Stimulated activated CD4-positive, alpha-beta T cell treated with anti-CD3 and anti-CD28 coated beads, Interleukin-4, amount 100 ng/mL, for 1 hour (primary cell): ENCODE measurements at regions not wholly inside any gene's neighbourhood (a gene's known extent, or its start where the extent isn't known, plus 50 kb on each side); places are given as distances from the start of the nearest gene placed in this dataset.

Experiments used
- DNase-seq: peaks from one replicate; pipeline ENCODE4 v3.0.0-alpha.2; 2020

DNA sequence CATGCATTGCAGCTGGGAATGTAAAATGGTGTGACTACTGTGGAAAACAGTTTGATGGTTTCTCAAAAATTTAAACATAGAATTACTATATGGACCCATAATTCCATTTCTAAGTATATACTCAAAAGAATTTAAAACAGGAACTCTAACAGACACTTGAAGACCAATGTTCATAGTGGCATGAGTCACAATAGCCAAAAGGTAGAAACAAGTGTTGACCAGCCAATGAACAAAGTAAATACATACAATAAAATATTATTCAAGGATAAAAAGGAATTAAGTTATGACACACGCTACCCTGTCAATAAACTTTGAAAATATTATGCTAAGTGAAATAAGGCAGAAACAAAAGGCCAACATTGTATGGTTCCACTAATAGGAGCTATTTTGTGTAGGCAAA lies 357.4 kb upstream of the IL12A start:
- no peak for DNase-seq

GRCh38 chr3:159632128-159632527 lies 356.5 kb upstream of the IL12A start:
- DNase-seq = no peak

DNA sequence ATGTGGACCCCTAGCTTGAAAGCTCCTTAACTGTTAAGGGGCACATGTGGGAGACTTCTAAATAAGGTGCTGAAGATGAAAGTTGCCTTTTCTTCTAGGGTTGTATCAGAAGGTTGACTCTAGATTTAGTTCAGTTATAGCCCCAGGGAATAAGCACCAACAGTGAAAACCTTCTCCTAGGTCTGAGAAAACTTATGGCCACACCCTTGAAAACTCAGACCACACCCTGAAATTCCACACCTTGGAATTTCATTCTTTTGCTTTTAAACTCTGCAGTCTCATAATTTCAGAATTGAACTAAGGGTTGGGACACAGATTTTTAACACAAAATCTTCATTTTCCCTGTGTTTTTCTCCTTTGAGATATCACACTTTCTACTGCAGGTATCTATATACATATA lies 355.8 kb upstream of the IL12A start:
- no peak for DNase-seq

GRCh38 chr3:159634483-159634882 lies 354.2 kb upstream of the IL12A start:
- no peak for DNase-seq

DNA sequence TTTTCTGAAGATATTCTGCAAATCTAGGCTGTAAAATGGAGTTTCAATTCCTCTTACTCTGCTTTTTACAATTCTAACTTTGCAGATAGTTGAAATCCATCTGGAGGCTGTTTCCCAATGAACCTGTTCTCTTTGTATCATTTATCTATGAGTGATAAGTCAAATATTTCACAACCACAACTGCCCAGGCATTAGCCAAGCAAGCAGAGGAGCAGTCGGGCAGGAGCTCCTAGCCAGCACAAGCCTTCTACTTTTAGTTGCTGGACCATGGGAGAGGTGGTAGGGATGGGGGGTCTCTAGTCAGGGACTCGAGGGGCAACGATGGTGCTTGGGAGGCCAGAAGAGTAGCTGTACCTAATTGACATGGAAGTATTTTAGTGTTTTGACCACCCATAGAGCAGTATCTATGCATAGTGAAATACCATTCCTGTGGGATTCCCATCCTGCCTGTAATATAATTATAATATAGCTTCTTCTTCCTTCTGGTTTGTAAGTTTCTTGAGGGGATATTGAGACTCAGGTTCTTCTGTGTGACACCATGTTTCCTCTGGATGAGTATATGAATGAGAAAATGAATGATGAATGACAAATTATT lies 353.5 kb upstream of the IL12A start:
- DNase-seq = no peak

- no peak for DNase-seq
Observed at GRCh38 chr3:159637883-159638542, 350.6 kb upstream of the IL12A start.

- no peak for DNase-seq
Observed at GRCh38 chr3:159640225-159640624, 348.4 kb upstream of the IL12A start.

- DNase-seq = no peak
Observed at GRCh38 chr3:159643406-159643805, 345.2 kb upstream of the IL12A start.

DNA sequence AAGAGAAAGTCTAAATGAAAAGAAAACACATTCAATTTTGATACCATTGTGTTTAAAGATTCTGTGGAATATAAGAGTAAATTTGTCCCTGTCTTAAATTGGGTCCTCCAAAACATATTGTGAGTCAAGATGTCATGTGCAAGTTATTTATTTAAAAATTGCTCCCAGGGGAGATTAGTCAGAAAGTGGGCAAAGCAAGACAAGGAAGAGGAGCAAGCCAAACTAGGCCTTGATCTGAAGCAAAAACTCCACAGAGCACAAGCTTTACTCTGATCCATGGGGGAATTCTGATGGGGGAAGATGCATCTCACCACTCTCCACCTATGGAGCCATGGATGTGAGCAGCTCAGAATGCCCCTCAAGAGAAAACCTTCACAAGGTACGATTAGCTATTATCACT lies 342.8 kb upstream of the IL12A start:
- no peak for DNase-seq

GRCh38 chr3:159649951-159650350 lies 338.7 kb upstream of the IL12A start:
- no peak for DNase-seq

DNA sequence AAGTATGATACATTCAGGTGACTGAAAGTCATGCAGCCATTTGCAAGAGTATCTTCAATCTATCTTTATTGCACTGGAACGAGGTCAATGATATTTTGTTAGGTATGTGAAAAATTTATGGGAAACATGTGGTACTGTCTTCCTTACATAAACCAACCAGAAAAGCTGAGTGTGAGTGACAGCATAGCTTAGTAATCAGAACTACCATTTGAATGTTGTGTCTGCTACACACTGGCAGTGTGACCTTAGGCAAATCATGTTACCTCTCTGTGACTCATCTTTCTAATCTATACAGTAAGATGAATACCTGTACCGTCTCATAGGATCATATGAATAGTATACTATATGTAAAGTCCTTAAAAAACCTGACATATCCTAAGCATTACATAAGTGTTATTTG lies 337.9 kb upstream of the IL12A start:
- no peak for DNase-seq

DNA sequence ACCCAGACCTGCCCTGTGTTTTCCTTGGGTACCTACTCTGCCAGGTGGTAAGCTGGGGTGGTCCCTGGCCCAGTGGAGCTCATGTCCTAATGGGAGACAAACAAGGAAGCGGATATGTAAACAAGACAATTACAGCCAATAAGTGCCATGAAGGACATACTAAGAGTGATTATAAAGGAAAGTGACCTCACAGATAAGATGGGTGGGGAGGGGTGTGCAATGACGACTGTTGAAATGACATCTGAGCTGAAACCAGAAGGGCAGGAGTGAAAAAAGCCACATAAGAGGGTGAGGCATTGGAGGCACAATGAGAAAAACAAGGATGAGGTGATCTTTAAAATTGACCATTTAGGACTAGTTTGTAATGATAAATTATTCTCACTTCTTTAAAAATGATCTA lies 336.2 kb upstream of the IL12A start:
- DNase-seq = no peak

GRCh38 chr3:159654183-159655134 lies 334.2 kb upstream of the IL12A start:
- DNase-seq = no peak

DNA sequence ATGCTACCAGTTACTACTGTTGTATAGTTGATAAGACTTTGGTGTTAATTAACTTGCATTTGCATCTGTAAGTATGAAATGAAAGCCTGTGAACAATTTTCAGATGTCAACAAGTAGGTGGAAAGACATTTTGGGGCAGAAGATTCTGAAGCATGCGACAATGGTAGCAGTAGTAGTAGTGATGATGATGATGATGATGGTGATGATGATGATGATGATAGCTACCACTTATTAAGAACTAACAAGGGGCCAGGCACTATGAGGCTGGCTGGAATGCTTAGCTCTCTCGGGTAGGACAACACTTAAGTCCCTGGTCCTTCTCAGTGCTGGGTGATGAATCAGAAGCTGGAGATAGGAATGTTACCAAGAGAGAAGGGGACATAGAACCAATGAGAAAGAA lies 333.4 kb upstream of the IL12A start:
- no peak for DNase-seq

DNA sequence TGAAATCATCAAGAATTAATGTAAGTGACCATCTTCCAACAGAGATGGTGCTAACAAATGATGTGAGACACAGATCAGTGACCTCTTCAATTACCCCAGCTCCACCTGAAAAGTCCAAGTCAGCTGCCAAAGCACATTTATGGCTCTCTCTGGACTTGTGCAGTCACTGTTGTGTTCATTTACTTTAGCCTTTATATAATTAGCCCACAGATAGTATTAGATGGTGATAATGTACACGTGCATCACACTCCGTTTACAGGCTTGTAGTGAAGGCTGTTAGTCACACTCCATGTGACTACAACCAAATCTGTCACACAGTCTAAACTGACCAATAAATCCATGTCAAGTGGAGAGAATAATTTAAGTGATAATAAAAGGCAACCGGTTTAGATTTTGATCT lies 331.5 kb upstream of the IL12A start:
- DNase-seq = no peak

GRCh38 chr3:159657629-159658028 lies 331.0 kb upstream of the IL12A start:
- DNase-seq = no peak

GRCh38 chr3:159660326-159660725 lies 328.3 kb upstream of the IL12A start:
- DNase-seq = no peak

GRCh38 chr3:159660901-159661300 lies 327.7 kb upstream of the IL12A start:
- DNase-seq = no peak

GRCh38 chr3:159662549-159662948 lies 326.1 kb upstream of the IL12A start:
- DNase-seq = no peak

GRCh38 chr3:159664006-159664405 lies 324.6 kb upstream of the IL12A start:
- DNase-seq = no peak

- DNase-seq = no peak
Observed at GRCh38 chr3:159664653-159665052, 324.0 kb upstream of the IL12A start.

GRCh38 chr3:159667261-159667660 lies 321.4 kb upstream of the IL12A start:
- DNase-seq = no peak

- DNase-seq = no peak
Observed at GRCh38 chr3:159668461-159668860, 320.2 kb upstream of the IL12A start.

- DNase-seq = no peak
Observed at GRCh38 chr3:159668990-159669476, 319.6 kb upstream of the IL12A start.
